CD4-positive, alpha-beta T cell (primary cell): ENCODE measurements at regions not wholly inside any gene's neighbourhood (a gene's known extent, or its start where the extent isn't known, plus 50 kb on each side); places are given as distances from the start of the nearest gene placed in this dataset.

Source experiments
- ATAC-seq: fragments of 200-7000 bp; cut with Tn5 transposase; one replicate; pipeline ENCODE4 v1.10.0; 2022; ENCODE audit warnings: mild to moderate bottlenecking; ENCODE audit not compliant: poor library complexity
- CTCF ChIA-PET: fragments of 350-600 bp; sonication (Branson Sonifier 250); formaldehyde crosslinking; loops from one replicate; lab custom pipeline; 2021; ENCODE audit warnings: antibody characterized with exemption, inconsistent platforms; lab: Charles Lee
- POLR2A ChIA-PET: fragments of 350-600 bp; sonication (Branson Sonifier 250); formaldehyde crosslinking; loops from one replicate; lab custom pipeline; 2021; ENCODE audit warnings: antibody characterized with exemption, inconsistent platforms; lab: Charles Lee
- DNase-seq, 14 experiments: peaks; one replicate each; pipeline ENCODE4 v3.0.0-alpha.2; 2013 to 2020; ENCODE audit warnings: mixed read lengths in 2 of 14
- H3K27ac ChIP-seq, 2 donors: one replicate each; pipeline versions ENCODE4 v1.5.1 to v1.7.0; 2013; ENCODE audit warnings: low read length in 2 of 2, low read depth in 1 of 2, mild to moderate bottlenecking in 1 of 2
- H3K27me3 ChIP-seq, 2 experiments: 1 replicate in 1 of 2; 2 replicates in 1 of 2; pipeline versions ENCODE4 v1.6.1 to v1.7.0; 2013; ENCODE audit warnings: low read length in 2 of 2, control low read depth in 1 of 2, mild to moderate bottlenecking in 1 of 2, moderate library complexity in 1 of 2; ENCODE audit not compliant: insufficient read depth in 2 of 2, control insufficient read depth in 1 of 2
- H3K36me3 ChIP-seq: one replicate; pipeline ENCODE4 v1.6.1; 2013; ENCODE audit warnings: low read length, control low read depth; ENCODE audit not compliant: insufficient read depth
- H3K4me1 ChIP-seq: one replicate; pipeline ENCODE4 v1.6.1; 2013; ENCODE audit warnings: low read length, control low read depth; ENCODE audit not compliant: insufficient read depth
- H3K4me3 ChIP-seq: one replicate; pipeline ENCODE4 v1.5.1; 2013; ENCODE audit warnings: mild to moderate bottlenecking, low read length, moderate library complexity
- H3K9me3 ChIP-seq, 2 experiments: 1 replicate in 1 of 2; 2 replicates in 1 of 2; pipeline versions ENCODE4 v1.6.1 to v1.7.0; 2013; ENCODE audit warnings: low read length in 2 of 2, mild to moderate bottlenecking in 2 of 2, control low read depth in 1 of 2, moderate library complexity in 1 of 2; ENCODE audit not compliant: control insufficient read depth in 1 of 2, insufficient read depth in 1 of 2
- H3K27ac Mint-ChIP-seq: one replicate; pipeline ENCODE4 v1.8.0; 2020; ENCODE audit warnings: mixed read lengths
- H3K27me3 Mint-ChIP-seq: one replicate; pipeline ENCODE4 v1.8.0; 2021; ENCODE audit warnings: mixed read lengths
- H3K36me3 Mint-ChIP-seq: one replicate; pipeline ENCODE4 v1.8.0; 2021; ENCODE audit warnings: low read depth, mixed read lengths
- H3K4me1 Mint-ChIP-seq: one replicate; pipeline ENCODE4 v1.8.0; 2021; ENCODE audit warnings: low read depth, mixed read lengths
- H3K4me3 Mint-ChIP-seq: one replicate; pipeline ENCODE4 v1.8.0; 2020; ENCODE audit warnings: mild to moderate bottlenecking, mixed read lengths
- H3K9me3 Mint-ChIP-seq: one replicate; pipeline ENCODE4 v1.8.0; 2020; ENCODE audit warnings: mixed read lengths
- intact Hi-C, 2 experiments: fragments of 100-400 bp; cut with DNase I in 1 of 2; cut with micrococcal nuclease in 1 of 2; formaldehyde crosslinking; loops; one replicate each; pipeline versions ENCODE4 v1.15.1 to v1.9.0; 2023 to 2025; cut with DNase I, micrococcal nuclease
- TF ChIP-seq, protein P1 (sequence below): fragments of 200-600 bp; IDR thresholded peaks from one replicate; pipeline ENCODE4 v1.8.0; 2022; ENCODE audit warnings: antibody characterized with exemption, mild to moderate bottlenecking

DNA sequence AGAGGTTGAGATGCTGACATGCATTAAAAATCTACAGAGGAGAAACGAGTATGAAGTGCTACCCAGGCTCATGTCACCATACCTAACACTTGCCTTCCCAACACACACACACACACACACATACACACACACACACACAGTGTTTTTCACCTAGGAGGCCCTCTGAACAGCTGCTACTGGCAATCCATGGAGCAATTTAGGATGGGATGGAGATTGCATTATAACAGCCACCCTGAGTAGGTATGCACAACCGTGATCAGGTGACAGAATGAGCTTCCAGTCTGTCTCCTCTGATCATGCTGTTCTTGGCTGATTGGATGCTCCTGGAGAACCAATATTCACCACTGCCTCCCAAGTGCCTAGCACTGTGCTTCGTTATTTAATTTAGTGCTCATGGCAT, 528.5 kb upstream of the CDH5 start:
- Mint-ChIP-seq H3K4me1 (no peaks in the 10 kb centered on the region), H3K36me3 (no peaks in the 10 kb centered on the region), H3K27ac (no peak overlapping the region), H3K4me3 (no peak overlapping the region), H3K27me3 (no peaks in the 10 kb centered on the region), H3K9me3 (no peaks in the 10 kb centered on the region)
- ATAC-seq (no peak), DNase-seq (no peak)
- H3K9me3 ChIP-seq = peaks cover 0 to 3% of the 10 kb centered on the region in 2 experiments
- H3K4me1 ChIP-seq = no peaks in the 10 kb centered on the region
- no peak overlapping the region for H3K27ac ChIP-seq
- POLR2A ChIA-PET = no interaction called here
- no peak overlapping the region for H3K4me3 ChIP-seq
- no peaks in the 10 kb centered on the region for H3K36me3 ChIP-seq
- TF ChIP-seq, protein P1, sequence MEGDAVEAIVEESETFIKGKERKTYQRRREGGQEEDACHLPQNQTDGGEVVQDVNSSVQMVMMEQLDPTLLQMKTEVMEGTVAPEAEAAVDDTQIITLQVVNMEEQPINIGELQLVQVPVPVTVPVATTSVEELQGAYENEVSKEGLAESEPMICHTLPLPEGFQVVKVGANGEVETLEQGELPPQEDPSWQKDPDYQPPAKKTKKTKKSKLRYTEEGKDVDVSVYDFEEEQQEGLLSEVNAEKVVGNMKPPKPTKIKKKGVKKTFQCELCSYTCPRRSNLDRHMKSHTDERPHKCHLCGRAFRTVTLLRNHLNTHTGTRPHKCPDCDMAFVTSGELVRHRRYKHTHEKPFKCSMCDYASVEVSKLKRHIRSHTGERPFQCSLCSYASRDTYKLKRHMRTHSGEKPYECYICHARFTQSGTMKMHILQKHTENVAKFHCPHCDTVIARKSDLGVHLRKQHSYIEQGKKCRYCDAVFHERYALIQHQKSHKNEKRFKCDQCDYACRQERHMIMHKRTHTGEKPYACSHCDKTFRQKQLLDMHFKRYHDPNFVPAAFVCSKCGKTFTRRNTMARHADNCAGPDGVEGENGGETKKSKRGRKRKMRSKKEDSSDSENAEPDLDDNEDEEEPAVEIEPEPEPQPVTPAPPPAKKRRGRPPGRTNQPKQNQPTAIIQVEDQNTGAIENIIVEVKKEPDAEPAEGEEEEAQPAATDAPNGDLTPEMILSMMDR = no peak
- CTCF ChIA-PET = no interaction called here
- intact Hi-C loops = no loop called here
- H3K27me3 ChIP-seq = no peaks in the 10 kb centered on the region

DNA sequence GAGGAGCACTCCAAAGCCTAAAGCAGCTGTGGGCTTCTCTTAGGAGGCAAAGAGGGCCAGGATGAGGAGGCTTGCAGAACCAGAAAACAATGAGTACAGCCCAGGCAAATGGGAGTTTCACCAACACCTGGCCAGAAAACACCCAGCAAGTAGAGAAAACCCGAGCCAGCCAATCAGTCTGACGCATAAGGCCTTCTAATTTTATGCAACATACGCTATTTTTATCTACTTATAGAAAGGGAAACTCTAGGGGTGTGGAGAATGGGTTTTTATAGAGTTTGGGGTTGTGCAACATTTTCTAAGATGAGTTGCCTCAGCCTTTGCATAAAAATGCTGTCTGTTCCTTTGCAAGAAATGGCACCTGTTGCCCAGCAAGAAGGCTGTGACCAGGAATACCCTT, 529.0 kb upstream of the CDH5 start:
- H3K9me3 ChIP-seq = peaks cover 0 to 3% of the 10 kb centered on the region in 2 experiments
- intact Hi-C loops = no loop called here
- Mint-ChIP-seq H3K27me3 (no peaks in the 10 kb centered on the region), H3K4me1 (no peaks in the 10 kb centered on the region), H3K27ac (no peak overlapping the region), H3K36me3 (no peaks in the 10 kb centered on the region), H3K9me3 (no peaks in the 10 kb centered on the region), H3K4me3 (no peak overlapping the region)
- ATAC-seq = no peak
- H3K4me3 ChIP-seq = no peak overlapping the region
- H3K4me1 ChIP-seq = no peaks in the 10 kb centered on the region
- H3K27me3 ChIP-seq = no peaks in the 10 kb centered on the region
- TF ChIP-seq, protein P1 = no peak
- DNase-seq = no peak
- no peaks in the 10 kb centered on the region for H3K36me3 ChIP-seq
- POLR2A ChIA-PET = no interaction called here
- CTCF ChIA-PET = no interaction called here
- H3K27ac ChIP-seq = no peak overlapping the region

GRCh38 chr16:65834688-65835087, 531.8 kb upstream of the CDH5 start:
- POLR2A ChIA-PET = no interaction called here
- Mint-ChIP-seq H3K9me3 (no peaks in the 10 kb centered on the region), H3K36me3 (no peaks in the 10 kb centered on the region), H3K4me3 (no peak overlapping the region), H3K27ac (no peak overlapping the region), H3K4me1 (no peaks in the 10 kb centered on the region), H3K27me3 (peaks cover under 1% of the 10 kb centered on the region)
- ATAC-seq = no peak
- Histone ChIP-seq H3K4me3 (no peak overlapping the region), H3K36me3 (no peaks in the 10 kb centered on the region), H3K9me3 (peaks cover 0 to 3% of the 10 kb centered on the region in 2 experiments), H3K27me3 (no peaks in the 10 kb centered on the region), H3K27ac (no peak overlapping the region), H3K4me1 (no peaks in the 10 kb centered on the region)
- intact Hi-C loops = no loop called here
- no peak for DNase-seq
- TF ChIP-seq, protein P1 = no peak
- CTCF ChIA-PET = no interaction called here
